ENCODE measurements at regions not wholly inside any gene's neighbourhood (a gene's known extent, or its start where the extent isn't known, plus 50 kb on each side); places are given as distances from the start of the nearest gene placed in this dataset.
"Not testable (repeated sequence)": the region's sequence is repeated elsewhere in the genome, so short reads cannot be mapped to it uniquely, and the experiment has no call there.

DNA sequence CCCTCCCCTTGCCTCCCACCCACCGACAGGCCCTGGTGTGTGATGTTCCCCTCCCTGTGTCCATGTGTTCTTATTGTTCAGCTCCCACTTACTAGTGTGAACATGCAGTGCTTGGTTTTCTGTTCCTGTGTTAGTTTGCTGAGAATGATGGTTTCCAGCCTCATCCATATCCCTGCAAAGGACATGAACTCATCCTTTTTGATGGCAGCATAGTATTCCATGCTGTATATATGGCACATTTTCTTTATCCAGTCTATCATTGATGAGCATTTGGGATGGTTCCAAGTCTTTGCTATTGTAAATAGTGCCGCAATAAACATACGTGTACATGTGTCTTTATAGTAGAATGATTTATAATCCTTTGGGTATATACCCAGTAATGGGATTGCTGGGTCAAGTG is 538.1 kb upstream of the ZNF804A start:
- not testable (repeated sequence) for H3K9me2 ChIP-seq (ENCODE audit: insufficient read depth, low read length); H3K36me3 ChIP-seq (ENCODE audit: insufficient read depth, low read length); H3K4me2 ChIP-seq (ENCODE audit: low read length)

DNA sequence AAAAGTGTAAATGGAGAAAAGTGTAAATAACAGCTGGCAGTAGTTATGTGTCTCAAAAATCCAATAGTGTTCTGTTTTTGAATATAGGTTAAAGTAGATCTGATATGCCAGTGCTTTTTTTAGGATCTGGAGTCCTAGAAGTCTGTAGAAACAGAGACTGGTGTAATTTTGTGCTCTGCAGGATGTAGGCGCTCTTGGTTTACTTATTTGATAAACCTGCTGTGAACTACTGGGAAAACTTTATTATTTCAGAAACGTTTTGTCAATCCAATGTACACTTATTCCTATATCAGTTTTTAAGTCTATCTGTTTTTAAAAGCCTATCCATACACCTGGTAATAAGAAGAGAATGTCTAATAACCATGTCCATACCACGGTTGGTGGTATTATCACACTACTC is 530.8 kb upstream of the ZNF804A start:
- H3K9me2 ChIP-seq (ENCODE audit: insufficient read depth, low read length): no peaks in the 10 kb centered on the region
- H3K4me3 ChIP-seq (ENCODE audit: low read length): no peak overlapping the region
- no peaks in the 10 kb centered on the region for H3K36me3 ChIP-seq (ENCODE audit: insufficient read depth, low read length)
- no peaks in the 10 kb centered on the region for H3K9me3 ChIP-seq (ENCODE audit: low read length)
- H3K27me3 ChIP-seq (ENCODE audit: insufficient read depth, low read depth, low read length): no peaks in the 10 kb centered on the region
- TF ChIP-seq, protein P1, sequence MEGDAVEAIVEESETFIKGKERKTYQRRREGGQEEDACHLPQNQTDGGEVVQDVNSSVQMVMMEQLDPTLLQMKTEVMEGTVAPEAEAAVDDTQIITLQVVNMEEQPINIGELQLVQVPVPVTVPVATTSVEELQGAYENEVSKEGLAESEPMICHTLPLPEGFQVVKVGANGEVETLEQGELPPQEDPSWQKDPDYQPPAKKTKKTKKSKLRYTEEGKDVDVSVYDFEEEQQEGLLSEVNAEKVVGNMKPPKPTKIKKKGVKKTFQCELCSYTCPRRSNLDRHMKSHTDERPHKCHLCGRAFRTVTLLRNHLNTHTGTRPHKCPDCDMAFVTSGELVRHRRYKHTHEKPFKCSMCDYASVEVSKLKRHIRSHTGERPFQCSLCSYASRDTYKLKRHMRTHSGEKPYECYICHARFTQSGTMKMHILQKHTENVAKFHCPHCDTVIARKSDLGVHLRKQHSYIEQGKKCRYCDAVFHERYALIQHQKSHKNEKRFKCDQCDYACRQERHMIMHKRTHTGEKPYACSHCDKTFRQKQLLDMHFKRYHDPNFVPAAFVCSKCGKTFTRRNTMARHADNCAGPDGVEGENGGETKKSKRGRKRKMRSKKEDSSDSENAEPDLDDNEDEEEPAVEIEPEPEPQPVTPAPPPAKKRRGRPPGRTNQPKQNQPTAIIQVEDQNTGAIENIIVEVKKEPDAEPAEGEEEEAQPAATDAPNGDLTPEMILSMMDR (IDR thresholded peaks at IDR 0.05; ENCODE audit: poor library complexity, severe bottlenecking): no peak
- TF ChIP-seq SMC3 (conservative IDR thresholded peaks at IDR 0.05; ENCODE audit: poor library complexity) (no peak), RAD21 (conservative IDR thresholded peaks at IDR 0.05) (no peak), EP300 (conservative IDR thresholded peaks at IDR 0.05; ENCODE audit: poor library complexity, severe bottlenecking) (no peak), EZH2 (IDR thresholded peaks at IDR 0.05; ENCODE audit: borderline replicate concordance, insufficient read depth, low read length, poor library complexity, severe bottlenecking) (no peak), TAF1 (IDR thresholded peaks at IDR 0.05; ENCODE audit: low read depth) (no peak), POLR2AphosphoS5 (IDR thresholded peaks at IDR 0.05) (no peak), MXI1 (conservative IDR thresholded peaks at IDR 0.05; ENCODE audit: poor library complexity, severe bottlenecking) (no peak)
- TF ChIP-seq, protein P2, sequence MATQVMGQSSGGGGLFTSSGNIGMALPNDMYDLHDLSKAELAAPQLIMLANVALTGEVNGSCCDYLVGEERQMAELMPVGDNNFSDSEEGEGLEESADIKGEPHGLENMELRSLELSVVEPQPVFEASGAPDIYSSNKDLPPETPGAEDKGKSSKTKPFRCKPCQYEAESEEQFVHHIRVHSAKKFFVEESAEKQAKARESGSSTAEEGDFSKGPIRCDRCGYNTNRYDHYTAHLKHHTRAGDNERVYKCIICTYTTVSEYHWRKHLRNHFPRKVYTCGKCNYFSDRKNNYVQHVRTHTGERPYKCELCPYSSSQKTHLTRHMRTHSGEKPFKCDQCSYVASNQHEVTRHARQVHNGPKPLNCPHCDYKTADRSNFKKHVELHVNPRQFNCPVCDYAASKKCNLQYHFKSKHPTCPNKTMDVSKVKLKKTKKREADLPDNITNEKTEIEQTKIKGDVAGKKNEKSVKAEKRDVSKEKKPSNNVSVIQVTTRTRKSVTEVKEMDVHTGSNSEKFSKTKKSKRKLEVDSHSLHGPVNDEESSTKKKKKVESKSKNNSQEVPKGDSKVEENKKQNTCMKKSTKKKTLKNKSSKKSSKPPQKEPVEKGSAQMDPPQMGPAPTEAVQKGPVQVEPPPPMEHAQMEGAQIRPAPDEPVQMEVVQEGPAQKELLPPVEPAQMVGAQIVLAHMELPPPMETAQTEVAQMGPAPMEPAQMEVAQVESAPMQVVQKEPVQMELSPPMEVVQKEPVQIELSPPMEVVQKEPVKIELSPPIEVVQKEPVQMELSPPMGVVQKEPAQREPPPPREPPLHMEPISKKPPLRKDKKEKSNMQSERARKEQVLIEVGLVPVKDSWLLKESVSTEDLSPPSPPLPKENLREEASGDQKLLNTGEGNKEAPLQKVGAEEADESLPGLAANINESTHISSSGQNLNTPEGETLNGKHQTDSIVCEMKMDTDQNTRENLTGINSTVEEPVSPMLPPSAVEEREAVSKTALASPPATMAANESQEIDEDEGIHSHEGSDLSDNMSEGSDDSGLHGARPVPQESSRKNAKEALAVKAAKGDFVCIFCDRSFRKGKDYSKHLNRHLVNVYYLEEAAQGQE (IDR thresholded peaks at IDR 0.05; ENCODE audit: borderline replicate concordance): no peak
- no peak overlapping the region for H3K27ac ChIP-seq (ENCODE audit: low read length)
- no peak overlapping the region for H3K4me2 ChIP-seq (ENCODE audit: low read length)
- no peak overlapping the region for H3K9ac ChIP-seq (ENCODE audit: low read length)
- no peaks in the 10 kb centered on the region for H3K79me2 ChIP-seq (replicated peaks; ENCODE audit: insufficient read depth, low read length)
- H4K20me1 ChIP-seq (ENCODE audit: insufficient read depth): no peaks in the 10 kb centered on the region
- H3F3A ChIP-seq (ENCODE audit: insufficient read depth, low read length, poor library complexity, severe bottlenecking): no peaks in the 10 kb centered on the region
- H2AFZ ChIP-seq (ENCODE audit: low read depth, low read length): no peak overlapping the region

More for the DNA sequence above, 538.1 kb upstream of the ZNF804A start:
- H2AFZ ChIP-seq (ENCODE audit: low read depth, low read length); H3K27me3 ChIP-seq (ENCODE audit: insufficient read depth, low read depth, low read length); H3K4me3 ChIP-seq (ENCODE audit: low read length); H3F3A ChIP-seq (ENCODE audit: insufficient read depth, low read length, poor library complexity, severe bottlenecking); H3K9me3 ChIP-seq (ENCODE audit: low read length); H3K27ac ChIP-seq (ENCODE audit: low read length); H3K79me2 ChIP-seq (replicated peaks; ENCODE audit: insufficient read depth, low read length); H4K20me1 ChIP-seq (ENCODE audit: insufficient read depth); H3K9ac ChIP-seq (ENCODE audit: low read length): not testable (repeated sequence)

DNA sequence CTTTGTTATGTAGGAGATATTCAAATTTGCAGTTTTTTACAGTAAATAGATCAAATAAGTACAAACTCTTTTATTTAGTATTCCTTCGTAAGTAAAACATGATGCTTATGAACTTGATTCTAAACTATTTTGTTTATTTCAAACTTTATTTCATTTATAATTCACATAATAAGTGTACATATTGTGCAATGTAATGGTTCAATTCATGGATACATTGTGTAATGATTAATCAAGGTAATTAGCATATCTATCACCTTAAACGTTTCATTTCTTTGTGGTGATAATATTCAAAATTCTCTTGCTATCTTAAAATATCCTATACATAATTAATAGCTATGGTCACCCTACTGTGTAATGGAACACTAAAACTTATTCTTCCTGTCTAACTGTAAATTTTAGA is 525.9 kb upstream of the ZNF804A start:
- Histone ChIP-seq H3K9ac (ENCODE audit: low read length) (no peak overlapping the region), H2AFZ (ENCODE audit: low read depth, low read length) (no peak overlapping the region), H3K4me3 (ENCODE audit: low read length) (no peak overlapping the region), H3K36me3 (ENCODE audit: insufficient read depth, low read length) (no peaks in the 10 kb centered on the region), H3F3A (ENCODE audit: insufficient read depth, low read length, poor library complexity, severe bottlenecking) (no peaks in the 10 kb centered on the region), H4K20me1 (ENCODE audit: insufficient read depth) (no peaks in the 10 kb centered on the region), H3K79me2 (replicated peaks; ENCODE audit: insufficient read depth, low read length) (no peaks in the 10 kb centered on the region), H3K27me3 (ENCODE audit: insufficient read depth, low read depth, low read length) (no peaks in the 10 kb centered on the region), H3K27ac (ENCODE audit: low read length) (no peak overlapping the region), H3K9me3 (ENCODE audit: low read length) (no peaks in the 10 kb centered on the region), H3K9me2 (ENCODE audit: insufficient read depth, low read length) (no peaks in the 10 kb centered on the region), H3K4me2 (ENCODE audit: low read length) (no peak overlapping the region)
- TF ChIP-seq, protein P2 (IDR thresholded peaks at IDR 0.05; ENCODE audit: borderline replicate concordance): no peak
- TF ChIP-seq SMC3 (conservative IDR thresholded peaks at IDR 0.05; ENCODE audit: poor library complexity) (no peak), EP300 (conservative IDR thresholded peaks at IDR 0.05; ENCODE audit: poor library complexity, severe bottlenecking) (no peak), POLR2AphosphoS5 (IDR thresholded peaks at IDR 0.05) (no peak), RAD21 (conservative IDR thresholded peaks at IDR 0.05) (no peak), EZH2 (IDR thresholded peaks at IDR 0.05; ENCODE audit: borderline replicate concordance, insufficient read depth, low read length, poor library complexity, severe bottlenecking) (no peak), MXI1 (conservative IDR thresholded peaks at IDR 0.05; ENCODE audit: poor library complexity, severe bottlenecking) (no peak), TAF1 (IDR thresholded peaks at IDR 0.05; ENCODE audit: low read depth) (no peak)
- TF ChIP-seq, protein P1 (IDR thresholded peaks at IDR 0.05; ENCODE audit: poor library complexity, severe bottlenecking): no peak
